LNCaP clone FGC (cell line): ENCODE measurements at regions not wholly inside any gene's neighbourhood (a gene's known extent, or its start where the extent isn't known, plus 50 kb on each side); places are given as distances from the start of the nearest gene placed in this dataset.

ENCODE experiments used
- DNase-seq: peaks from one replicate; pipeline ENCODE4 v3.0.0-alpha.2; 2011; ENCODE audit warnings: low read depth
- H3K4me3 ChIP-seq: 2 replicates; pipeline ENCODE4 v1.5.1; 2011; ENCODE audit warnings: mild to moderate bottlenecking, low read depth, low read length, control low read depth
- CTCF ChIP-seq: IDR thresholded peaks from 2 replicates; pipeline ENCODE4 v1.5.1; 2012; ENCODE audit warnings: mild to moderate bottlenecking; ENCODE audit not compliant: control insufficient read depth, insufficient read depth; ENCODE audit errors: extremely low read depth

DNA sequence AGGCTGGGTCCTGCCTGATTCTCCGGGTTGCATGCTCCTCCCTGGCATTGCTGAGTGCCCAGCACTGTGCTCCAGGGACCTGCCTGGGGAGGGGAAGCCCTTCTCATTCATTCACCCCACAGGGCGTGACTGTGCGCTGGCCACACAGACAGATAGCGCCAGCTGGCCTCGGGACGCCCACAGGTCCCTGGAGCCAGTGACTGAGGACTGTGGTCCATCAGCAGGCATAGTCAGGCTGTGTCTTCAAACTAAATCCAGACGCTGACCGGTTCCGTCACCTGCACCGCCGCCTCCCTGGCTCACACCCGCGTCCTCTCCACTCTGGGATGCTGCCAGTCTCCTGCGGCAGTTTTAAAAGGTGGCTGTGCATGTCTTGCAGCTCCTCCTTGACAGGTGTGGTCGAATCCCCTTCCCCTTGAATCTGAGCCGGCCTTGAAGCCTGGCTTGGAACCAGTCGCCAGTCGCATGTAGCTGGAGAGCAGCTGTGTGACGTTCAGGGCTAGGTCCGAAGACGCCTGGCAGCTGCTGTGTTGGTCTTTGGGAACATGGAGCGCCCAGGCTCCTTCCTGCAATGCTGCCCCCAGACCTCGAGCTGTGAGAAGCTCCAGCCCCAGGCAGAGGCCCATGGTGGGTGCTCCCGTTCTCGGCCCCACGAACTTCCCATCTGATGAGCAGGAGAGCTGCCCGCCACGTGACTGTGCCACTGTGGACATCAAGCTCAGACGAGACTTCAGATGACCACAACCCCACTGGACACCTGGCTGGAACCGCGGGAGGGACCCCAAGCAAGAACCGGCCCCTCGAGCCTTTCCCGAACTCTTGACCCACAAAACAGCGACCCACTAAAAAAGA lies 94.1 kb downstream of the ADRA2C start:
- DNase-seq, result peak; percentile 28
- H3K4me3 ChIP-seq, result no peak overlapping the region
- TF ChIP-seq CTCF, result no peak

- H3K4me3 ChIP-seq, result no peak overlapping the region
- TF ChIP-seq CTCF, result no peak
- DNase-seq, result no peak
Measured at GRCh38 chr4:3860913-3861636, 94.9 kb downstream of the ADRA2C start.

GRCh38 chr4:3861720-3862639 lies 95.8 kb downstream of the ADRA2C start:
- no peak for TF ChIP-seq CTCF
- DNase-seq, result no peak
- no peak overlapping the region for H3K4me3 ChIP-seq

GRCh38 chr4:3862640-3863420 lies 96.6 kb downstream of the ADRA2C start:
- no peak for DNase-seq
- no peak overlapping the region for H3K4me3 ChIP-seq
- no peak for TF ChIP-seq CTCF

DNA sequence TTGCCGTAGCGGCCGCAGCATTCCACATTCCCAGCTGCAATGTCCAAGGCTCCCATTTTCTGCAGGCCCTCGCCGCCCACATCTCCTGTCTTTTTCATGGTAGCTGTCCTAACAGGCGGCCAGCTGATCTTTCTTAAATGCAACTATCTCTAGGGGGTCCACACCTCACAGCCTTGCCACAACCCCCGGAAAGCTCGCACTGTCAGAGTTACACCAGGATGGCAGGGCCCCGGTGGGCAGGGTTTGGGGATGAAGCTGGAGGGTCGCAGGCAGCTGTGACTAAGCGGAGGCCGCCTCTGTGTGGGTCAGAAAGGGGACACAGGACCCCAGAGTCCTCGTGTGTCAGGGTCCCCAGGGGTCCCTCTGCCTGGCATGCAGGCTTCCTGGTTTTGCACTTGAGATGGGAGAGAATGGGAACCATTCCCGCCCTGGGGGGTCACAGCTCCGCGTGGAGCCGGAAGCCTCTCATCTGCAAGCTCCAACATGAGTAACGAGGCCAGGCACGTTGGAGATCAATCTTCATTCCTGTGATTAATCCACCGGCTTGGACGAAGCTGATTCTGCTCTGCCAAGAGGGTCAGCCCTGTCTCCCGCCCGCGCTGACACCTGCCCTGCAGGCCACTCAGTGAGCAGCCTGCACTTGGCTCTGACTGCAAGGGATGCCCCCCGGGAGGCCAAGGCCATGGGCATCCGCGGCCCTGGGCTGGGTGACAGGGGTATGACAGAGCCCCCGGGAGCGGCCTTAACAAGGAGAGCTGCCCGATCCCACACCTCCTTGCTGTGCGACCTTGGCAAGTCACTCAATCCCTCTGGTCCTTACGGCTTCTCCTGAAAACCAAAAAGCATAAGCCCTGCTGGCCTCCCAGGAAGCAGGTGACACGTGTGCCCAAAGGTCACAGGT lies 97.9 kb downstream of the ADRA2C start:
- no peak overlapping the region for H3K4me3 ChIP-seq
- DNase-seq, result no peak
- TF ChIP-seq CTCF, result no peak
